HG03469 (cell line): ENCODE measurements at regions not wholly inside any gene's neighbourhood (a gene's known extent, or its start where the extent isn't known, plus 50 kb on each side); places are given as distances from the start of the nearest gene placed in this dataset.
A peak's percentile ranks its signal among the peaks of the same experiment; 100 is the strongest.

Source experiments
- ATAC-seq: cut with Tn5 transposase; IDR thresholded peaks from one replicate; pipeline ENCODE4 v1.9.1; 2021; ENCODE audit warnings: mild to moderate bottlenecking, moderate library complexity, moderate number of reproducible peaks; ENCODE audit not compliant: unreplicated experiment

DNA sequence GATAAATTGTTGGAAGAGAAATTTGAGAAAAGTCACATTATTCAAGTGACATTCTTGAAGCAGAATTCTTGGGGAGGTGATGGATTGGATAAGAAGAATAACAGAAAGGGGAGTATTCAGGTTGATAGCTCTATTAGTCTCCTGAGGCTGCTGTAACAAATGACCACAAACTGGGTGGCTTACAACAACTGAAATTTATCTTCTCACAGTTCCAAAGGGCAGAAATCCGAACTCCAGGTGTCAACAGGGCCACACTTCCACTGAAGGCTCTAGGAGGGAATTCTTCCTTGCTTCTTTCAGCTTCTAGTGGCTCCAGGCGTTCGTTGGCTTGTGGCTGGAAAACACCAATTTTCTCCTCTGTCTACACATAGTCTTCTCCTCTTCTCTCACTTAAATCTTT, 99.8 kb downstream of the TES start:
- ATAC-seq, result no peak

DNA sequence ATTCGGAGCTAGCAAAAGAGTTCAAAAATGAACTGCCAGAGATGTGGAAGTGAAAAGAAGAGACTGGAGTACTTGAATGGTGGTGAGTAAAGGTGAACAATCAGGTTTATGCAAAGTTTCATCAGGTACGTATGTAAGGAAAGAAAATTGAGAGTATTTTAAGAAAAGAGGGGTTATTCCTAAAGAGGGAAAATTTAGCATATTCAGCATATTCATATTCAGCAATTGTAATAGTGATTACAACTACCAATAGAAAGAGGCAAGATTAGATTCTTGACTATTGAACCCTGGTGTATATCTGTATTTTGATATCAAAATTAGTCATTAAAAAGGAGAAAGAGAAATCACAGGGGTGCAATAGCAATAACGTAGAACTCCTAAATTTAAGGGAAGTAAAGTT, 100.9 kb downstream of the TES start:
- ATAC-seq, result no peak

DNA sequence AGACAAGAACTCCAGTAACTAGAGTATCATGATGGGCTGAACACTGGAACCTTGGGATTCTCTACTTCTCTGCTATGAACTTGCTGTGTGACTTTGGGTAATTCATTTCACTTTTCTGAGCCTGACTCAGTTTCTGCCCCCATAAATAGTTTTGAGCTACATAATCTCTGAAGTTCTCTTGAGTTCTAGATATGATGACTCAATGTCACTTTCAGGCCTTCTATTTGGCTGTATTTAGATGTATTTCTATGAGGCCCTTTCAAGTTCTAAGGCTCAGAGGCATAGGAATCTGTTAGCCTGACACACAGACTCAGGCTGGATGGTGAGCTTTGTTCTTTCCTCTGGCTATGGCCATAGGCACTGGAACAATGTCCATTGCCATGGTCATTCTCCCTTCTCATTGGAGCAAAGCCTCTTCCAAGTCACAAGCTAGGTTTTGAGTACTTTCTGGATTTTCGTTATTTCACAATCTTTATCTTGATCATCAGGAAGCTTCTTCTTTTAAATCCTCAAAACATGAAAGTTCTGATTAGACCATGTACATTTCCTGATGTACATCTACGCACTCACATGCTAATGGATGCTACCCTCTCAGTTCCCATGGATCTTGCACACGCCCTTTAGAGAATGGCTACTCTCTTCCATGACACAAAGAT, 101.6 kb downstream of the TES start:
- ATAC-seq, result no peak

DNA sequence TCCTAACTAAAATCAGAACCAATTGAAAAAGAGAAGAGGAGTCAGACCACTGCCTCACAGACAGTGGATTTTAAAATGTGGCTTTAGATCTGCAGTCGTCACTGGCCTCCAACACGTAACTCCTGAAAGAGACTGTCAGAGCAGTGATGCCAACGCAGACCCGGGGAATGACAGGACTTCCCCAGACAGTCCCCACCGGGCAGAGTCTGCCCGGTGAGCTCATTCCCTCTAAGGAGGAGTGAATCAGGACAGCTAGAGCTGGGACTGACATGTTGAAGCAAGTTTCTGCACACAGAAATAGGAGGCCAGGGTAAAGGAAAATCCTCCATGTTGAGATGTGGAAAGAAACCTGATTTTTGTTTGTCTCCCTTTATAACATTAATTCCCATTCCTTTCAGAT, 105.0 kb downstream of the TES start:
- no peak for ATAC-seq

GRCh38 chr7:116315803-116316202, 105.5 kb downstream of the TES start:
- ATAC-seq, result peak; percentile 17

GRCh38 chr7:116316838-116317628, 106.7 kb downstream of the TES start:
- peak; percentile 83 for ATAC-seq

- no peak for ATAC-seq
Measured at GRCh38 chr7:116317907-116318306, 107.6 kb downstream of the TES start.

GRCh38 chr7:116322541-116322940, 112.2 kb downstream of the TES start:
- no peak for ATAC-seq

- no peak for ATAC-seq
Measured at GRCh38 chr7:116324582-116324981, 114.2 kb downstream of the TES start.

DNA sequence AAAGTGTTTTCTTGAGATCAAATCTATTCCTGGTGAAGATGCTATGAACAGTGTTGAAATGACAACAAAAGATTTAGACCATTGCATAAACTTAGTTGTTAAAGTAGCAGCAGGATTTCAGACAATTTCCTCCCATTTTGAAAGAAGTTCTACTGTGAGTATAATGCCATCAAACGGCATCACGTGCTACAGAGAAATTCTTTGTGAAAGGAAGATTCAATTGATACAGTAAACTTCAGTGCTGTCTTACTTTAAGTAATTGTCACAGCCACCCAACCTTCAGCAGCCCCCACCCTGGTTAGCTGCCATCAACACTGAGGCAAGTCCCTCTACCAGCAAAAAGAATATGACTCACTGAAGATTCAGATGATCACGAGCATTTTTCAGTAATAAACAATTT, 115.2 kb downstream of the TES start:
- no peak for ATAC-seq

GRCh38 chr7:116327135-116327534, 116.8 kb downstream of the TES start:
- no peak for ATAC-seq

DNA sequence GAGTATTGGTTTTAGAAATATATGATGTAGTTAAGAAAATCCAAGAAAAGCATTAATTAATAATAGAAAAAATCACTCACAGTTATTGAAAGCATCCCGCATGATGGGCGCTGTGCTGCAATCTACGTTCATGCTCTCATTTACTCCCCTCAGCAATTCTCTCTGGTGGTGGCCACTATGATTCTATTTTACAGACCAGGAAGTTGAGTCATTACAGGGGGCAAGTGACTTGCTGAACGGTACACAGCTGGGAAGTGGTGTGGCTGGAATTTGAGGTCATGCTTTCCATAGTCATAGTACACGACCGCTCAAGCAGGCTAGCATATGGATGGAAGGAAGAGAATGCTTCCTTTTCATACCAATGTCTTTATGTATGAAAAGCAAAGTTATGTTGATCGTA, 117.4 kb downstream of the TES start:
- ATAC-seq, result no peak

GRCh38 chr7:116328161-116328560, 117.8 kb downstream of the TES start:
- ATAC-seq, result no peak

- ATAC-seq, result no peak
Measured at GRCh38 chr7:116329686-116330503, 119.6 kb downstream of the TES start.

GRCh38 chr7:116331020-116331419, 120.7 kb downstream of the TES start:
- no peak for ATAC-seq

DNA sequence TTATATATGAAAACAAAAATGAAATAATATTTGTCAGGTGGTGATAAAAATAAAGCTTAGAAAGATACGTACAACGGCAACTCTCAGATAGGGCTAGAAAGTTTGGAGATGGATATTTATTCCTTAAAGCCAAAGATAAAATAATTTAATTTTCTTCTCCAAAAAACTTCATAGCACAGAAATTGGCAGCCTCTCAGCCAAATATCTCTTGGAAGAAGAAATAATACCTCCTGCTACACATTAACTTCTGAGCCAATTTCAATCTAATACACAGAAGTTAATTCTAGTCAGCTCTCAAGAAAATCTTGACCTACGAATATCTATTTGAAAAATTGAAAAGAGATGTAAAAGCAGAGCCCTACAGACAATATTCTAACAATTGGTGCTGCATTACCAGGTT, 122.4 kb downstream of the TES start:
- ATAC-seq, result no peak

DNA sequence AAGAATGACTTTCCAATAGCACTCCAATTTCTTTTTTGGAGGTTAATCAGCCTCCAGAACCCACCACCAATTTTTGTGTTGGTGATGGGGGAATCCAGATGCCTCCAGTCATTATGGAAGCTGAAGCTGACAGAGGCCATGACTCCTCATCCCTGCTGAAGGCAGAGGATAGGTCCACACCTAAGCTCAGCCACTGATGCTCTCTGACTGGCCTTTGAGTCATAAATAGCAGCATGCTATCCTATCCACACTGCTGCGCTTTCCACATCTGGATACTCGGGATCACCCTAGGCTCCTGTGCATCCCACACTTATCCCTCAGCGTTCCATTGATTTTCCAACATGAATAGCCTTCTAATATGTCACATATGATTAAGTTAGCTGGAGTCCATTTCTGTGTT, 124.2 kb downstream of the TES start:
- ATAC-seq, result no peak

DNA sequence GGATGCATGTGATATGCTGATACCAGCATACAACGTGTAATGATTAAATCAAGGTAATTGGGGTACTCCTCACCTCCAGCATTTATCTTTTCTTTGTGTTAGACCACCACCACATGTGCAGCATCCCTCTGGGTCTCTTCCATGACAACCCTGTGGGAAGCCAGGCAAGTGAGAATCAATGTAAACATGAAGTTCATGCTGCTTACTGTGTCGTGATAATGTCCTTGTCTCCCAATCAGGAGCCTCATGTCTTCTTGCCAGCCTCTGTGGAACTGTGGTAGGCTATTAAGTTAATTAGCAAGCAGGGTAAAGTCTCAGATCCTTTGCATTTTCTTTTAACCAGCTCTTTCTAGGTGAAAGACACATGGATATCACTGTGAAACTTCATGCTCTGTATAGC, 126.7 kb downstream of the TES start:
- ATAC-seq, result no peak

- no peak for ATAC-seq
Measured at GRCh38 chr7:116337800-116338199, 127.5 kb downstream of the TES start.

DNA sequence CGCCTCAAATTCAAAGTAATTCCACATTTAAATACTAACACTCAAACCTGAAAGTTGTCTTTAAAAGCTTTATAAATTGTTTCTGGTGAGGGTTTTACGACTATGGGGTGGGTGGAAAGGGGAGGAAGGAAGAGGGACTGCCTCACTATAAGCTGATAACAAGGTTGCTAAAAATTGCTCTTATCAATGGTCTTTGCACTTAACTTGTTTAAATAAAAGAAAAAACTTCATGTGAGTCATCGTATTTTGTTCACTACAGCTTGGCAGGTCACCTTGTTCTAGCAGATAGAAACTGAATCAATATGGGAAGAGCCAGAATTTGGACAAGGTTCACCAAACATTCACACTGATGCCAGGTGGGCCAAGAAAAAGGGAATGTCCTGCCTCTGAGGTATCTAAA, 129.2 kb downstream of the TES start:
- ATAC-seq, result no peak

GRCh38 chr7:116340201-116340847, 130.0 kb downstream of the TES start:
- ATAC-seq, result no peak
